HAP-1 (cell line): ENCODE measurements at regions not wholly inside any gene's neighbourhood (a gene's known extent, or its start where the extent isn't known, plus 50 kb on each side); places are given as distances from the start of the nearest gene placed in this dataset.

Experiments
- DNase-seq, 2 experiments: peaks; one replicate each; pipeline ENCODE4 v3.0.0-alpha.2; 2016 to 2020; ENCODE audit warnings: low spot score in 2 of 2
- H3K27me3 ChIP-seq: fragments of 250-450 bp; sonication (Bioruptor Pico); 2 replicates; pipeline ENCODE4 v1.5.1; 2020; ENCODE audit warnings: low read depth, mild to moderate bottlenecking, moderate library complexity
- H3K36me3 ChIP-seq: fragments of 250-450 bp; sonication (Bioruptor Pico); replicated peaks from 2 replicates; pipeline ENCODE4 v1.5.1; 2020; ENCODE audit warnings: mild to moderate bottlenecking
- H3K4me1 ChIP-seq: fragments of 250-450 bp; sonication (Bioruptor Pico); 2 replicates; pipeline ENCODE4 v1.5.1; 2020; ENCODE audit warnings: mild to moderate bottlenecking
- H3K4me3 ChIP-seq: fragments of 250-450 bp; sonication (Bioruptor Pico); 2 replicates; pipeline ENCODE4 v1.5.1; 2020; ENCODE audit warnings: mild to moderate bottlenecking, moderate library complexity
- H3K9me3 ChIP-seq: fragments of 250-450 bp; sonication (Bioruptor Pico); 2 replicates; pipeline ENCODE4 v1.5.1; 2020; ENCODE audit warnings: mild to moderate bottlenecking, moderate library complexity
- in situ Hi-C: fragments of 300-500 bp; cut with MboI; formaldehyde crosslinking; loops from 3 replicates; pipeline ENCODE4 v1.14.3; 2020; ENCODE audit warnings: low sequenced_read_pairs, inconsistent platforms, mixed read lengths

GRCh38 chr18:79610461-79611039 lies 69.1 kb upstream of the CTDP1 start:
- Histone ChIP-seq H3K27me3 (no peaks in the 10 kb centered on the region), H3K9me3 (no peaks in the 10 kb centered on the region), H3K4me1 (no peaks in the 10 kb centered on the region), H3K4me3 (no peak overlapping the region), H3K36me3 (no peaks in the 10 kb centered on the region)
- DNase-seq = no peak
- in situ Hi-C loops = no loop called here

GRCh38 chr18:79611040-79611681 lies 68.4 kb upstream of the CTDP1 start:
- H3K36me3 ChIP-seq = no peaks in the 10 kb centered on the region
- no peak for DNase-seq
- H3K27me3 ChIP-seq = no peaks in the 10 kb centered on the region
- no peaks in the 10 kb centered on the region for H3K4me1 ChIP-seq
- no peak overlapping the region for H3K4me3 ChIP-seq
- in situ Hi-C loops = no loop called here
- no peaks in the 10 kb centered on the region for H3K9me3 ChIP-seq

- no peak for DNase-seq
- in situ Hi-C loops = no loop called here
- Histone ChIP-seq H3K36me3 (no peaks in the 10 kb centered on the region), H3K4me3 (no peak overlapping the region), H3K4me1 (no peaks in the 10 kb centered on the region), H3K9me3 (no peaks in the 10 kb centered on the region), H3K27me3 (no peaks in the 10 kb centered on the region)
These were observed 67.1 kb upstream of the CTDP1 start for GRCh38 chr18:79612291-79613108.

GRCh38 chr18:79613186-79613931 lies 66.2 kb upstream of the CTDP1 start:
- no peak for DNase-seq

GRCh38 chr18:79614211-79614955 lies 65.2 kb upstream of the CTDP1 start:
- Histone ChIP-seq H3K4me1 (no peaks in the 10 kb centered on the region), H3K36me3 (no peaks in the 10 kb centered on the region), H3K27me3 (no peaks in the 10 kb centered on the region), H3K4me3 (no peak overlapping the region), H3K9me3 (no peaks in the 10 kb centered on the region)
- DNase-seq = no peak
- in situ Hi-C loops = no loop called here

More at GRCh38 chr18:79613186-79613931, 66.2 kb upstream of the CTDP1 start:
- Histone ChIP-seq H3K36me3 (no peaks in the 10 kb centered on the region), H3K4me1 (no peaks in the 10 kb centered on the region), H3K9me3 (no peaks in the 10 kb centered on the region), H3K4me3 (no peak overlapping the region), H3K27me3 (no peaks in the 10 kb centered on the region)
- in situ Hi-C loops = no loop called here

GRCh38 chr18:79615091-79615490 lies 64.5 kb upstream of the CTDP1 start:
- Histone ChIP-seq H3K36me3 (no peaks in the 10 kb centered on the region), H3K4me3 (no peak overlapping the region), H3K4me1 (no peaks in the 10 kb centered on the region), H3K9me3 (no peaks in the 10 kb centered on the region), H3K27me3 (no peaks in the 10 kb centered on the region)
- in situ Hi-C loops = no loop called here
- DNase-seq = no peak

GRCh38 chr18:79615586-79615985 lies 64.0 kb upstream of the CTDP1 start:
- no peaks in the 10 kb centered on the region for H3K4me1 ChIP-seq

GRCh38 chr18:79616651-79617510 lies 62.7 kb upstream of the CTDP1 start:
- no peak overlapping the region for H3K4me3 ChIP-seq
- DNase-seq = no peak
- no peaks in the 10 kb centered on the region for H3K4me1 ChIP-seq
- no peaks in the 10 kb centered on the region for H3K36me3 ChIP-seq
- no peaks in the 10 kb centered on the region for H3K9me3 ChIP-seq
- H3K27me3 ChIP-seq = no peaks in the 10 kb centered on the region
- in situ Hi-C loops = no loop called here

More at GRCh38 chr18:79615586-79615985, 64.0 kb upstream of the CTDP1 start:
- no peaks in the 10 kb centered on the region for H3K27me3 ChIP-seq
- H3K36me3 ChIP-seq = no peaks in the 10 kb centered on the region
- in situ Hi-C loops = no loop called here
- H3K9me3 ChIP-seq = no peaks in the 10 kb centered on the region
- no peak overlapping the region for H3K4me3 ChIP-seq
- DNase-seq = no peak

GRCh38 chr18:79617511-79618500 lies 61.8 kb upstream of the CTDP1 start:
- no peak overlapping the region for H3K4me3 ChIP-seq
- H3K4me1 ChIP-seq = no peaks in the 10 kb centered on the region
- H3K27me3 ChIP-seq = no peaks in the 10 kb centered on the region
- DNase-seq = no peak
- H3K9me3 ChIP-seq = no peaks in the 10 kb centered on the region
- no peaks in the 10 kb centered on the region for H3K36me3 ChIP-seq
- in situ Hi-C loops = no loop called here

GRCh38 chr18:79620576-79621165 lies 58.9 kb upstream of the CTDP1 start:
- Histone ChIP-seq H3K9me3 (no peaks in the 10 kb centered on the region), H3K27me3 (no peaks in the 10 kb centered on the region), H3K36me3 (no peaks in the 10 kb centered on the region), H3K4me1 (no peaks in the 10 kb centered on the region), H3K4me3 (no peak overlapping the region)
- in situ Hi-C loops = no loop called here
- no peak for DNase-seq

GRCh38 chr18:79621501-79621900 lies 58.1 kb upstream of the CTDP1 start:
- DNase-seq = no peak
- Histone ChIP-seq H3K9me3 (no peaks in the 10 kb centered on the region), H3K27me3 (no peaks in the 10 kb centered on the region), H3K4me1 (no peaks in the 10 kb centered on the region), H3K36me3 (no peaks in the 10 kb centered on the region), H3K4me3 (no peak overlapping the region)
- in situ Hi-C loops = no loop called here
